ENCODE measurements at regions not wholly inside any gene's neighbourhood (a gene's known extent, or its start where the extent isn't known, plus 50 kb on each side); places are given as distances from the start of the nearest gene placed in this dataset.
A peak's percentile ranks its signal among the peaks of the same experiment; 100 is the strongest.

DNA sequence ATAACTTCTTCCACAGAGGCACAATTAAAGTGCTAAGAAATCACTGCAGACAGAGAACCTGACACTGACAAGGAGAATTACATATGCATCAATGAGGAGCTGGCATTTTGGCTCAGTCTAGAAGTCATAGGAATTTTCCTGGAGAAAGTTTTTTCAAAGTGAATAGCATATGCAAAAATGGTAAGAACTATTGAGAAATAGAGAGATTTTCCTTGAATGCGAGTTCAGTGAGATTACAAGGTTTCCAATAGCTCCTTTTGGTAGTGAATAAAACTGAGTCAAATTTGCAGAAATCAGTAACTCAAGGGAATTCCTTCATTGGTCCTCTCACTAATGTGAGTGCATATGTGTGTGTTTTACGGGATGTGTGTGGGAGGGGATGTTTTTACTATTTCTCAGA is 557.5 kb downstream of the PPARGC1A start:
- Histone ChIP-seq H4K20me1 (ENCODE audit: low read length) (no peaks in the 10 kb centered on the region), H3K36me3 (ENCODE audit: low read depth, low read length) (no peaks in the 10 kb centered on the region), H3K27me3 (ENCODE audit: low read length) (no peaks in the 10 kb centered on the region; the same call in 1 of the 2 replicates), H3F3A (ENCODE audit: low read length, unreplicated experiment) (no peaks in the 10 kb centered on the region), H3K4me2 (ENCODE audit: low read length) (no peak overlapping the region), H2AFZ (ENCODE audit: low read length) (no peak overlapping the region), H3K9me3 (ENCODE audit: low read length) (no peaks in the 10 kb centered on the region), H3K27ac (ENCODE audit: low read length) (no peak overlapping the region), H3K9ac (ENCODE audit: low read length) (no peak overlapping the region), H3K4me1 (ENCODE audit: insufficient read depth, low read length) (peaks cover 16% of the 10 kb centered on the region), H3K4me3 (ENCODE audit: low read length) (no peak overlapping the region), H3K9me2 (replicated peaks; ENCODE audit: low read length) (no peaks in the 10 kb centered on the region), H3K79me2 (ENCODE audit: low read length) (no peaks in the 10 kb centered on the region)
- ChIA-PET POLR2A (ENCODE audit: unreplicated experiment) (no interaction called here), CTCF (no interaction called here)
- BruUV-seq (replicated peaks): no TSS peak
- no peak for TF ChIP-seq EZH2 (IDR thresholded peaks at IDR 0.05; ENCODE audit: low read length, unreplicated experiment)
- TF ChIP-seq EZH2phosphoT487 (IDR thresholded peaks at IDR 0.05; ENCODE audit: borderline replicate concordance, low read length): no peak
- TF ChIP-seq, protein P1, sequence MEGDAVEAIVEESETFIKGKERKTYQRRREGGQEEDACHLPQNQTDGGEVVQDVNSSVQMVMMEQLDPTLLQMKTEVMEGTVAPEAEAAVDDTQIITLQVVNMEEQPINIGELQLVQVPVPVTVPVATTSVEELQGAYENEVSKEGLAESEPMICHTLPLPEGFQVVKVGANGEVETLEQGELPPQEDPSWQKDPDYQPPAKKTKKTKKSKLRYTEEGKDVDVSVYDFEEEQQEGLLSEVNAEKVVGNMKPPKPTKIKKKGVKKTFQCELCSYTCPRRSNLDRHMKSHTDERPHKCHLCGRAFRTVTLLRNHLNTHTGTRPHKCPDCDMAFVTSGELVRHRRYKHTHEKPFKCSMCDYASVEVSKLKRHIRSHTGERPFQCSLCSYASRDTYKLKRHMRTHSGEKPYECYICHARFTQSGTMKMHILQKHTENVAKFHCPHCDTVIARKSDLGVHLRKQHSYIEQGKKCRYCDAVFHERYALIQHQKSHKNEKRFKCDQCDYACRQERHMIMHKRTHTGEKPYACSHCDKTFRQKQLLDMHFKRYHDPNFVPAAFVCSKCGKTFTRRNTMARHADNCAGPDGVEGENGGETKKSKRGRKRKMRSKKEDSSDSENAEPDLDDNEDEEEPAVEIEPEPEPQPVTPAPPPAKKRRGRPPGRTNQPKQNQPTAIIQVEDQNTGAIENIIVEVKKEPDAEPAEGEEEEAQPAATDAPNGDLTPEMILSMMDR (conservative IDR thresholded peaks at IDR 0.05; ENCODE audit: low read depth, low read length): no peak
- no peak for DNase-seq
- intact Hi-C loops (cut with micrococcal nuclease): no loop called here
- no peak for ATAC-seq

DNA sequence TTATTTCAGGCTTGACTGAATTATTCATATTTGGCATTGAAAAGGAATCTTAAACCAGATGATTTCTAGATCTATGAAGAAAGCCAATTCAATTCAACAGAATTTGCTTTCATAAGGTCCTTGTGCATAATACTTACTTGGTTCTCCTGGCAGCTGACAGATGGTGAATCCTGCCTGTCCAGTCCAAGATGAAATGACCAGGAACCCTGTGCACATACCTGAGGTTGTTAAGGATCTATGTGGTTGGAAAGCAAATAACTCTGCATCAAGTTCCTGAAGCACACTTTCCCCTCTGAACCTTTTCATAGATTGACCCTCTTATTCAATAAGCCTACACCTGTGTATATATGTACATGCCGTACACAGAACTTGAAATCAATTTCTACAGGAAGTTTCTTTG is 562.7 kb downstream of the PPARGC1A start:
- Histone ChIP-seq H3K36me3 (ENCODE audit: low read depth, low read length) (no peaks in the 10 kb centered on the region), H2AFZ (ENCODE audit: low read length) (no peak overlapping the region), H3K27ac (ENCODE audit: low read length) (no peak overlapping the region), H3K9ac (ENCODE audit: low read length) (no peak overlapping the region), H3K9me3 (ENCODE audit: low read length) (no peaks in the 10 kb centered on the region), H3K79me2 (ENCODE audit: low read length) (no peaks in the 10 kb centered on the region), H4K20me1 (ENCODE audit: low read length) (no peaks in the 10 kb centered on the region), H3K4me1 (ENCODE audit: insufficient read depth, low read length) (peaks cover 20% of the 10 kb centered on the region), H3K4me3 (ENCODE audit: low read length) (no peak overlapping the region), H3K9me2 (replicated peaks; ENCODE audit: low read length) (no peaks in the 10 kb centered on the region), H3F3A (ENCODE audit: low read length, unreplicated experiment) (no peaks in the 10 kb centered on the region), H3K4me2 (ENCODE audit: low read length) (no peak overlapping the region), H3K27me3 (ENCODE audit: low read length) (no peaks in the 10 kb centered on the region; the same call in 1 of the 2 replicates)
- CTCF ChIA-PET: no interaction called here
- no peak for ATAC-seq
- POLR2A ChIA-PET (ENCODE audit: unreplicated experiment): no interaction called here
- BruUV-seq (replicated peaks): no TSS peak
- intact Hi-C loops (cut with micrococcal nuclease): no loop called here
- no peak for TF ChIP-seq EZH2phosphoT487 (IDR thresholded peaks at IDR 0.05; ENCODE audit: borderline replicate concordance, low read length)
- TF ChIP-seq, protein P1 (conservative IDR thresholded peaks at IDR 0.05; ENCODE audit: low read depth, low read length): no peak
- DNase-seq: peak; percentile 12

DNA sequence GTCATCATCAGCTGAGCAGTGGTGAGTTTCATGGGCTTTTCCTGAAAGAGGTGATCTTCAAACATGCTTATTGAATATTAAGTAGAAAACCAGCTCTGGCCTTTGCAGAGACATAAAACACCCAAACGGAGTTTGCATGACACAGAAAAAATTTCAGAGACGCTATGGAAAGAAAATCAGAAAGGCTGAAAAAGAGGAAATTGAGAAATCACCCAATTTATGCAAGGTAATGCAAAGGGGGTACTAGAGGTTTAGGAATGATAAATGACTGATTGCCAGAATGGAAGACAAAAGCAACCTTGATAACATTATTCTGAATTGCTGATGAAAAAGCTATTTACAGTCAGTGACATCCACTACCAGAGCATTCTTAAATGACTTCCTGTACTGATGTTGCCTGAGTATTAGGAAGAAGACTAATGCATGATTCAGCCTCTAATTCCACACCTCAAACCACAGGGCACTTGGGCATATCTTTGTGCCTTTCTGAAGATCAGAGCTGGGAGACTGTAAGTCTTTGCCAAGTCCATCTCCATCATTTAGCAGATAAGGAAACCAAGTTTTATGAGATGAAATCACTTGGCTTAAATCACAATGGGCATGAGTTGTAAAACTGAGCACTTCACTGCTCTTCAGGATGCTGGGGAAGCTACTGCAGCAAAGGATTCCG is 565.7 kb downstream of the PPARGC1A start:
- DNase-seq (peak; percentile 74), ATAC-seq (peak; percentile 74)
- no peak overlapping the region for H2AFZ ChIP-seq (ENCODE audit: low read length)
- H3K4me3 ChIP-seq (ENCODE audit: low read length): no peak overlapping the region
- no peaks in the 10 kb centered on the region for H3K36me3 ChIP-seq (ENCODE audit: low read depth, low read length)
- intact Hi-C loops (cut with micrococcal nuclease): no loop called here
- no peaks in the 10 kb centered on the region for H3K9me3 ChIP-seq (ENCODE audit: low read length)
- TF ChIP-seq EZH2 (IDR thresholded peaks at IDR 0.05; ENCODE audit: low read length, unreplicated experiment) (no peak), EZH2phosphoT487 (IDR thresholded peaks at IDR 0.05; ENCODE audit: borderline replicate concordance, low read length) (no peak)
- TF ChIP-seq, protein P1 (conservative IDR thresholded peaks at IDR 0.05; ENCODE audit: low read depth, low read length): no peak
- no peaks in the 10 kb centered on the region for H3K9me2 ChIP-seq (replicated peaks; ENCODE audit: low read length)
- ChIA-PET POLR2A (ENCODE audit: unreplicated experiment) (interaction anchor here (0.6 kb wide), 1 partner anchor 154 kb away, joined by 3 read pairs; no protein-coding TSS in a partner anchor), CTCF (no interaction called here)
- no peaks in the 10 kb centered on the region for H3K27me3 ChIP-seq (ENCODE audit: low read length)
- peak overlapping the region; percentile 53 for H3K27ac ChIP-seq (ENCODE audit: low read length)
- no TSS peak for BruUV-seq (replicated peaks)
- no peaks in the 10 kb centered on the region for H4K20me1 ChIP-seq (ENCODE audit: low read length)
- H3K4me1 ChIP-seq (ENCODE audit: insufficient read depth, low read length): peaks cover 20% of the 10 kb centered on the region
- H3K9ac ChIP-seq (ENCODE audit: low read length): no peak overlapping the region
- no peaks in the 10 kb centered on the region for H3F3A ChIP-seq (ENCODE audit: low read length, unreplicated experiment)
- peak overlapping the region; percentile 37; the same call in 1 of the 2 replicates for H3K4me2 ChIP-seq (ENCODE audit: low read length)
- no peaks in the 10 kb centered on the region for H3K79me2 ChIP-seq (ENCODE audit: low read length)

Measured in PC-3 (cell line).